GM18868 (cell line): ENCODE measurements at regions not wholly inside any gene's neighbourhood (a gene's known extent, or its start where the extent isn't known, plus 50 kb on each side); places are given as distances from the start of the nearest gene placed in this dataset.
A peak's percentile ranks its signal among the peaks of the same experiment; 100 is the strongest.
"Not testable (repeated sequence)": the region's sequence is repeated elsewhere in the genome, so short reads cannot be mapped to it uniquely, and the experiment has no call there.

Experiments
- ATAC-seq: cut with Tn5 transposase; IDR thresholded peaks from one replicate; pipeline ENCODE4 v1.9.1; 2021; ENCODE audit warnings: mild to moderate bottlenecking, moderate library complexity; ENCODE audit not compliant: unreplicated experiment

DNA sequence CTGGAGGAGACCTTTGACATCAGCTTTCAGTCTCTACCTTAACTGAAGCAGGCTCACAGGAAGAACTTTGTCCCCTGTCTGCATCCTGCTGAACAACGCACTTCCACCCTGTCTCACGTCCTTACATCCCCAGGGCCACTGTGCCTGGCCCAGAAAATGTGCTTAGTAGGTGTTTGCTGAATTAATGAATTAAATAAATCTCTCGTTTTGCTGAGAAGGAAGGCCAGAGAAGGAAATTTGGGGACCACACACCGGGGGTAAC is 54.3 kb upstream of the CREB3L1 start:
- no peak for ATAC-seq

DNA sequence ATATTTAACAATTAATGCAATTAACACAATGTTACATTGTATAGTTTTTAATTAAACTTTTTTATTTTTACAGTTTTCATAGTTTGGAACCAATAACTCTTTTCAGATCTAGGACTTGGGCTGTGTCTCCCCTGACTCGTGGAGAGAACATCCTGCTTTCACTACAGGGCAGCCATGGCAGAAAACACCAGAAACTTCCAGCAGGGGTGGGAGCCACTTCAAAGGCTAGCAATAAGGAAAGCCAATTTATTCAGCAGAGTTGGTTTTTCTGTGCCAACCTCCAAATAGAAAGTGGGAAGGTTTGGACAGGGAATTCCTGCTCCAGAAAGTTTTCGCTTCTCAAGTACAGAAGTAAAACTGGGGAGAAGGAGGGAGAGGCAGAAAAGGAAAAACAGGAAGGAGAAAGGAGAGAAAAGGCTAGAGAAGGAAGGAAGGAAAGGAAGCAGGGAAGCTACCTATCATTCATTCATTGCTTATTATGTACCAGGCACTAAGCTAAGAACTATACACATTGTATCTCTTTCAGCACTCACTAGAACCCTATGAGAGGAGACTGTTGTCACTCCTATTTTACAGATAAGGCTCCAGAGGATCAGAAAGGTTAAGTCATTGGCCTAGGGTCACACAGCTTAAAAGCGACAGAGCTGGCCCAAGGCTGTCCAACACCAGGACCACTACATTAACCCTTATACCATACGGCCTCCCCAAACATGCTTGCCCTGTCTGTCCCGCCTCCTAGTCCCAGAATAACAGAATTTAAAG is 54.8 kb upstream of the CREB3L1 start:
- no peak for ATAC-seq

DNA sequence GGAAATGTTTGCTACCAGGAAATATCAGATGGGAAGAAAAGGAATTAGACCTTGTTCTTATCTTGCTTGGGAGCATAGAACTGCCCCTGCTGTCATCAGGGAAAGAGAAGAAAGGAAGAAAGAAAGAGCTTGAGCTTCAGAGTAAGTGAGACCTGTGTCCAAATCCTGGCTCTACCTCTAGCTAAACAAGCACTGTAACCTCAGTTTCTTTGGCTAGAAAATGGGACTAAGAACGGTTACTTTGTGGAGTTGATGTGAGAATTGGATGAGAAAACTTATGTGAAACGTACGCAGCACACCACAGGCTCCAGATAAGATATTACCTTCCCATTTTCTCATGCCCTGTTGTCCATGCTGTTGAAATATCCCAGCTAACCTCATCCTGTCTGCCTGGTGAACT is 57.1 kb upstream of the CREB3L1 start:
- ATAC-seq, result no peak

DNA sequence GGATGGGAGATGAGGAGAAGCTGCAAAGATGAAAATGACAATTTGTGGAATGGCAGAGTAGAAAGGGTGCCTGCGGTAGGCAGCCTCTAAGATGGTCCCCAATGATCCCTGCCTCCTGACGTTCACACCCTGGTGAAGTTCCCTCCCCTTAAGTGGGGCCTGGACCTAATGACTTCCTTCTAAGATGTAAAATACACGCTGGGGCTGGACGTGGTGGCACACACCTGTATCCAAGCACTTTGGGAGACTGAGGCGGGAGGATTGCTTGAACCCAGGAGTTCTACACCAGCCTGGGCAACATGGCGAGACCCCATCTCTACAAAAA is 60.7 kb upstream of the CREB3L1 start:
- ATAC-seq, result no peak

DNA sequence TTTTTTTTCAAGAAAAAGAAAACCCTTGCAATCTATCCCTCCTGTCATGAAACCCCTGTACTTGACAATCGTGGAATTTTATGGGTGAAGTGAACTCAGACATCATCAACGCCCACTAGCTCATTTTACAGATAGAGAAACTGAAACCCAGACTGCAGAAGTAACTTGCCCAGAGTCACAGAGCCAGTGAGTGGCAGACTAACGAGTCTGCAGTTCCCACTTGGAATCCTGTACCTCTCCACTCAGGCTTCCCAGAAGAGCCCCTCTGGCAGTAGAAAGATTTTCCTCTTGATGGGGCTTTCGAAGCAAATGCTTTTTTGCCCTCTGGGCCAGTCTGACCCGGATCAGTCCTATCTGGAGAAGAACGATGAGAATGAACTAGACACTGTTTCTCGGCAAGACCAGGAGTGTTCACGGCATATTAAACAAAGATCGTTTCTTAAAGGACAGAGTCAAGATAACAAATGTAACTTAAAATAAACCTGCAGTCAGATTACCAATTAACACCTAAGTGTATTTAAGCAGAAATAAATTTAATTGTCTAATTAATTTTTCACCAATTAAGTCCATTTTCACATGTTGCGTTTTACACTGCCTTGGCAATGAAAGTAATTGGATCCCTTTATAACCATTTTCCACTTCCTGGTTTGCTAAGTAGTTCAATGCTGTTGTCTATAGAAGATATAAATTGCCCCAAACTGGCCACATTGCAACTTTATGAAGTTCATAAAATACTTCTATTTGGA is 61.3 kb upstream of the CREB3L1 start:
- ATAC-seq, result peak; percentile 73

DNA sequence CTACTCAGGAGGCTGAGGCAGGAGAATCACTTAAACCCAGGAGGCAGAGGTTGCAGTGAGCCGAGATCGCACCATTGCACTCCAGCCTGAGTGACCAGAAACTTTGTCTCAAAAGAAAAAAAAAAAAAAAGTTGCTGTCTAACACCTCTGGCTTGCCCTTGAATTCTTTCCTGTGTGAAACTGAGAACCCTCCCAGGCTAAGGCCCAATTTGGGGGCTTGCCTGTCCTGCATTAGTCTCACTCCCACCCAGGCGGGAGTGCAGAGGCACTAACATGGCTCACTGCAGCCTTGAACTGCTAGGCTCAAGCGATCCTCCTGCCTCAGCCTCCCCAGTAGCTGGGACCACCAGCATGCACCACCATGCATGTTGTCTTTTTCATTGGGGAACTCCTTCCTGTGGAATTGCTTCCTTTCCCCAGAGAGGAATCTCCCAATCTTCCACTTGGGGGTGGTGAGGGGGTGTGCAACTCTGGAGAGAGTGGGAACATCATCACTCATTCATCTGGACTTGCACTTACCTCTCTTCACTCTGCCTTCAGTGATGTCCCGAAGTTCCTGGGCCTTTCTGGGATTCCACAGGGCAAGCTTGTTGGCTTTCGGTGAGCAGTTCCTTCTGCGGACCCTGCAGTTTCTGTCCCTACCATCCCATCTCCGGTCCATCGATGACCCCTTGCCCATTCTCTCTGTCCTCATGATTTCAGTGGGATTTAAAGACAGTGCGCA is 62.1 kb upstream of the CREB3L1 start:
- no peak for ATAC-seq

DNA sequence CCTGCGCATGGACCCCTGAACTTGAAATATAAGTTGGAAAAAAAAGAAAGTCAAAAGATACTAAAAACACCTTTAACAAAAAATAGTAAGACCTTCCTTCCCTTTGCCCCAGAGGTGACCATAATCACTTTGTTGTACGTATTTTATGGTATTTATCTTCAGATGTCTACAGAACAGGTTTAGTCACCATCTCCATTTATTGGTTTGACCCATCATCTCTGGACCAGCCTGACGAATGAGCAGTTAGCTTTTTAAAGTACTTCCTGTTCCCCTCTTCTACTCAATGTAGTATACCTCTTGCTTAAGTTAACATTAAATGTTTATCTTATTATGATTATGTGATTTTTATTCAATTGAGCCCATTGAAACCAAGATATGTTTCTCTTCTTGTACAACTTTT is 64.7 kb upstream of the CREB3L1 start:
- ATAC-seq, result no peak

DNA sequence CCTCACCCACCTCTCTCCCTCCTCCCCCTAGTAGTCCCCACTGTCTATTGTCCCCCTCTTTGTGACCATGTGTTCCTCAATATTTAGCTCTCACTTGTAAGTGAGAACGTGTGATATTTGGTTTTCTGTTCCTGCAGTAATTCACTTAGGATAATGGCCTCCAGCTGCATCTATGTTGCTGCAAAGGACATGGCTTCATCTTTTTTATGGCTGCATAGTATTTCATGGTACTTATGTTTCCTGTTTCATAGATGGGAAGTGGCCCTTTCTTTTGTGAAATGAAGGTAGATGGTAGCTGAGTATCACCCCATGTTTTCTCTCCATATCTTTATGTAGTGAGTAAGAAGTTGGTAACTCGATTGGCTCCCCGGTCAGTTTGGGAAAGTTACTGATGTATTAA is 66.6 kb upstream of the CREB3L1 start:
- no peak for ATAC-seq

DNA sequence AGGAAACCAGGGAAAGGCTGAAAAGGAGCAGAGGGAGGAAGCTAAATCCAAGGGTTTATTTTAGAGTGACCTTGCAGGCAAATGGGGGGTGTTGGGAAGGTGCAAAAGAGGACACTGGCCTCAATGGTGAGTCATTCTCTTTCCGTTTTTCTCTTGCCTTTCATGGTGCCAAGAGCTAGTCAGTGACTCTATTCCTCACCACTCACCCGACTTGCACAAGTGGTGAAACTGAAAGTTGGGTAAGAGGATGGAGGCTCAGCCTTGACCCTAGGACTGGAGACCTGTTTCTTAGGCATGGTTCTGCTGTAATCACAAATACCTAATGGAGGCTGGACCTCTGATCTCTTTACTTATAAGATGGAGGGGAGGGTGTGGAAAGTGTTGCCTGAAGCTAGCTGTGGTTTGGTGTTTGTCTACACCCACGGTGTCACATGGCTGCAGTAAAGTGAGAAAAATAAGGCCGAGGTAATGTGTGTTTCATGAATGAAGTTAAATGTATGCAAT is 67.3 kb upstream of the CREB3L1 start:
- ATAC-seq, result peak; percentile 58

DNA sequence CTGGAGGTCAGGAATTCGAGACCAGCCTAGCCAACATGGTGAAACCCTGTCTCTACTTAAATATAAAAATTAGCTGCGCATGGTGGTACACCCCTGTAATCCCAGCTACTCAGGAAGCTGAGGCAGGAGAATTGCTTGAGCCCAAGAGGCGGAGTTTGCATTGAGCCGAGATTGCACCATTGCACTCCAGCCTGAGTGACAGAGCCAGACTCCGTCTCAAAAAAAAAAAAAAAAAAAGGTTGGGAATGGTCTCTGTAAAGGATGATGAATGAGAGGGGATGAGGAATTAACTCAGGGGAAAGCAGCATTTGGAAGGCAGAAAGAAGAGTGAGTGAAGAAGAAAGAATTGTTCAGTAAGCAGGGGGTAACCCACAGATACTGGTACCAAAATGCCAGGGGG is 67.8 kb upstream of the CREB3L1 start:
- ATAC-seq, result not testable (repeated sequence)

DNA sequence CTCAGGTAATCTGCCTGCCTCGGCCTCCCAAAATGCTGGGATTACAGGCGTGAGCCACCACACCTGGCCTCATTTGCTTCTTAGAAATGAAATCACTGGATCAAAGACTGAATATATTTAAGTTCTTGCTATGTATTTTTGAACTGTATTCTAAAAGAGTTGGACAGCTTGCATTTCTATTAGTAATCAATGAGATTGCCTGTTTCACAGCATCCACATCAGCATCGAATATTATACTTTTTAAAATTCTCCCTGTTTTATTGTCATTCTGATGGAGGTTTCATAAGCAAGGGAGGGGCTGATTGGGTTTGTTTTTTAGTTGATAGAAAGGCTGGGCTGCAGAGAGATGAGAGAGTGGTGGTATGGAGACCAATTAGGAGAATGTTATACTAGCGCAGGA is 68.7 kb upstream of the CREB3L1 start:
- ATAC-seq, result no peak

DNA sequence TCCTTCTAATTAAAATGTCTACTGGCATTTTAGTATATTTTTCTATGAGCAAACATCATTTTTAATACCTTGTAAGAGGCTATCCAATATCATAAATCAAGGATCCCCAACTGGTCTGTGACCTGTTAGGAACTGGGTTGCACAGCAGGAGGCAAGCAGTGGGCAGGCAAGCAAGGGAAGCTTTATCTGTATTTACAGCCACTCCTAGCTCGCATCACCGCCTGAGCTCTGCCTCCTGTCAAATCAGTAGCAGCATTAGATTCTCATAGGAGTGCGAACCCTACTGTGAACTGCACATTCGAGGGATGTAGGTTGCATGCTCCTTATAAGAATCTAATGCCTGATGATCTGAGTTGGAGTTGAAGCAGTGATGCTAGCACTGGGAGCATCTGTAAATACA is 70.2 kb upstream of the CREB3L1 start:
- ATAC-seq, result no peak

DNA sequence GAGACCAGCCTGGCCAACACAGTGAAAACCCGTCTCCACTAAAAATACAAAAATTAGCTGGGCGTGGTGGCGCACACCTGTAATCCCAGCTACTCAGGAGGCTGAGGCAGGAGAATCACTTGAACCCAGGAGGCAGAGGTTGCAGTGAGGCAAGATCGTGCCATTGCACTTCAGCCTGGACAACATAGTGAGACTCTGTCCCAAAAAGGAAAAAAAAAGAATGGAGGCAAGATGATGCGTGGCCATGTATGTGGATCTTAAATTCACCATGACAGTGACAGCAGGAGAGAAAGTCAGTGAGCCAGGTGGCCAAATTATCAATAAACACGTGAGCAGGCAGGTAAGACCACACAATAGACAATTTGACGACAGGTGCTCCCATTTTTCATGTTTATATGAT is 73.0 kb upstream of the CREB3L1 start:
- not testable (repeated sequence) for ATAC-seq

DNA sequence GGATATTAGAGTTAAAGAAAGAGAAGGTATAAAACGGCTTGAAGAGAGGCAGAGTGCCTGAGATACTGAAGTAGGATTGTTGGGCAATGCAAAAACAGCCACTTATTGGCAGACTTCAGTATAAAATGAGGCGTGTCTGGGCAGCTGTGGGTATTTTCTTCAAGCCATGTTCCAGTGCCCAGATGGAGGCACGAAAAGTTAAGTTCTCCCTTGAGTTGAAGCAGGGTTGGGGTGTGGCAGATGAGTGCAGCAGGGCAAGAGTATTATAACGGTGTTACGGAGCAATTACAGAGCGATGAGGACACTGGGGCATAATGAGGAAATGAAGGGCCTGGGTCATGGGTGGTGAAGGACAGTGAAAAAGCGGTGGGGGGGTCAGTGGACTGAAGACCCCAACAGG is 73.7 kb upstream of the CREB3L1 start:
- no peak for ATAC-seq

DNA sequence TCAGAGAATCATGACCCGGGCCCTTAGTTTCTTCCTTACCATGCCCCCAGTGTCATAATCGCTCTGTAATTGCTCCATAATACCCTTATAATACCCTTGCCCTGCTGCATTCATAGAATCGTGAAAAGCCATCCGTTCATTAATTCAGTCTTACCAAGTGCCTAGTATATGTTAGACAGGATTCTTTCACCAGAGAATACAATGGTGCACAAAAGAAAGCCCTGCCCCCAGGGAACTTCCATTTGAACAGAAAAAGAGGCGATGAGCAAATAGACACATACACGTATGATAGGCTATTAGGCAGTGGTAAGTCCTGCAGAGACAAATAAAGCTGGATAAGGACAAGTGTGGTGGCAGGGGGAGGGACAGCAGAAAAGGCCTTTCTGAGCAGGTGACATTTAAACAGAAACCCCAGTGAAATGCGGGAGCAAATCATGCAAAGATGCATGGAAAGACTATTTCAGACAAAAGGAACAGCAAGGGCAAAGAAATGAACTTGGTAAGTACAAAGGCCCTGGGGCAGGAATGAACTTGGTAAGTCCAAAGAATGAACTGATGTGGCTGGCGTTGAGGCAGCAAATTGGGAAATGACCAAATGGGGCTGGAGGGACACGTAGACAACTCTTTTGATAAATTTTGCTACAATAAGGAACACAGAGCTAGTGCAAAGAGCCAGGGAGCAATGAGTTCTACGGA is 74.6 kb upstream of the CREB3L1 start:
- no peak for ATAC-seq

DNA sequence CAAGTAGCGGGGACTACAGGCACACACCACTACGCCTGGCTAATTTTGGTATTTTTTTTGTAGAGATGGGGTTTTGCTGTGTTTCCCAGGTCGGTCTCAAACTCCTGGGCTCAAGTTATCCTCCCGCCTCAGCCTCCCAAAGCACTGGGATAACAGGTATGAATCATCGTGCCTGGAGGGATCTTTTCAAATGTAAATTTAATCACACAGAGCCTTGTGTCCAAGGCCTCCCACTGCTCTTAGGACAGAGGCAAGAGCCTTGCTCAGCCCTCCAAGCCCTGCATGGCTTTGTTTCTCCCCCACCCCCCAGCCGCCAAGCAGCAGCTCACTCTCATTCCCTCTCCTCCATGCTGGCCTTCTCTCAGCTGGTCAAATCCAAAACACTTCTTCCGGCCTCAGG is 75.3 kb upstream of the CREB3L1 start:
- ATAC-seq, result no peak

DNA sequence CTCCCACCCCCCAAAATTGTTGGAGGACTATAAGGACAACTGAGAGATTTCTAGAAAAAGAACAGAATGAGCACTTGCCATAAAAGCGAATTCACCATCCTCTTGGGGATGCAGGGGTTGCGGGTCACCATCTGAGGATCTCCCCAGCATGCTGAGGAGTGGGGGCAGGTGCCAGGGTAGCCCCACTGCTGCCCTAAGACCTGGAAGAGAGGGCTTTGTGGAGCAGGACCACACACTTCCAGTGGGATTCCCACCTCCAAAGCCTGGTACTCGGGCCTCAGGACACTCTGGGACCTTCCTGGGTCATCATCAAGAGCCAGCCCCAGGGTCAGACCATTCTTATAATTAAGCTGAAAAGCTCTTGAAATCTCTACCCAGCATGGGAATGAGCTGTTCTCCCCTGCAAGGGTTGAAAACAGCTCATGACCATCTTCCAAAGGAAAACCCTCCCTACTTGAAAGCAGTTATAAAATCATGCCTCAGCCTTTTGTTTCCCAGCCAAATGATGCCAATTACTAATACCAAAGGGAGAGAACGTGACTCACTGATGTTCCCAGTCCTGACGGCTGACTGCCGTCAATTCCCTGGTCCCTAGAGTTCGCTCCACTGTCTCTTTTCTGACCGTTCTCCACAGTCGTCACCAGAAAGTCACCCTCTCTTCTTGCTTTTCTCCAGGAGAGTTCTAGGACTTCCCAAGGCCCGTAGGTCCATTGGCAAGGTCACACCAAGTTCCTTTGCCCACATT is 76.8 kb upstream of the CREB3L1 start:
- no peak for ATAC-seq

DNA sequence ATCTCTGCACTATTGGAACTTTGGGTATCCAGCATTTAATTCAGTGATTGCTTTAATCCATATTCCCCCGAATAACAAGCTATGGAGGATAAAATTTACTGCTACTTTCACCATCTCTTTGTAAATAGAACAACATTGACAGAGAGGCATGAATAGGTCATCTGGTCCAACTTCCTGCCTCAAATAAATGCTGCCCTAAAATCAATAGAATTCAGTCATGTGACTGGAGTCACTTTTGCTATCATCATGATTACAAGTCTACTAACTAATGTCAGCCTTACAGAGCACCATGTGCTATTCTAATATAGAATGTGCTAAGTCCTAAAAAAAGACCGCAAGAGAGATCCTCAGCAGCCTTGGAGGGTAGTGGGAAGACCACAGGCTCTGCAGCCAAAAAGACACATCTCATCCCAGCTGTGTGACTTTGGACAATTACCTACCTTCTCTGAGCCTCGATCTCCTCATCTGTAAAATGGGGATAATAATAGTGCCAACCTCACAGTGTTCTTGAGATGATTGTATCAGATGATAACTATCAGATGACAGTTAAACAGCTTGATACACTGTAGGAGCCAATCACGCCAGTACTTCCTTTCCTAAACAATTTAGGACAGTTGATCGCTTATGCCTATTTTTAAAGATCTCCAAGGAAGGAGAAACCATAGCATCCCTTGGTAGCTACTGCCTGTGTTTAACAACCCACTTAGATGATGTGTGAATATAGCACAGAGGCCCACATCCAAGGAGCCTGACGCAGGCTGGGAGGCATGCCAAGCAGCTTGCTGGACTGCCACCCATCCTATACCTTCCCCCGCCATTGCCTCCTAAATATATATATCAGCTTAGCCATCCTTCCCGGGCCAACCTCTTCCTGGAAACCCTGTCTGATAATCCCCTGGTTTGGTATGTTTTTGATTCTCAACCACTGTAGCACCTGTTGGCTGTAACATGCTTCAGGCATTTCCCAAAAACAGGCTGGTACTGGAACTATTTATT is 77.3 kb upstream of the PHF21A start:
- no peak for ATAC-seq

DNA sequence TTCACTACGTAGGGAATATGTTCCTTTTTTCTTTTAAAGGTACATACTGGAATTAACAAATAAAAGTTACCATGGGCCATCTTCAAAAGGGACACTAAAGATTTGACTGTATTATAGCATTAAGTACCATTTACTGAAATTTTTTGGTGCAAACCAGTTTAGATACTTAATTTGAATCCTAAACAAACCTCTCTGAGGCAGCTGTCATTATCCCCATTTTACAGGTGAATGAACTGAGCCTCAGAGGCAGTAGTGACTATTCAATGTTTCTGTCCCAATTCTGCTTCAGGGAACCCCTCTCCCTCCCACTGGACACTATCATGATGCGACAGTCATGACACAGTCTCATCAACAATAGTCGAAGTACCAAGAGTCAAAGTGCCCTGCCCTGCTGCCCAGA is 76.2 kb upstream of the PHF21A start:
- ATAC-seq, result no peak

DNA sequence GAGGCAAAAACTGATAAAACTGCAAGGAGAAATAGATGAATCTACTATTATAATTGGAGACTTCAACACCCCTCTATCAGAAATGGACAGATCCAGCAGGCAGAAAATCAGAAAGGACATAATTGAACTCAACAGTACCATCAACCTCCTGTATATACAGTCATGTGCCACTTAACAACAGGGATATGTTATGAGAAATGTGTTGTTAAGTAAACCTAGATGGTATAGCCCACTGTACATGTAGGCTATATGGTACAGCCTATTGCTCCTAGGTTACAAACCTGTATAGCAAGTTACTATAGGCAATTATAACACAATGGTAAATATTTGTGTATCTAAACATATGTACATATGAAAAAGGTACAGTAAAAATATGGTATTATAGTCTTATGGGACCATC is 66.8 kb upstream of the PHF21A start:
- no peak for ATAC-seq
